ENCODE measurements at regions not wholly inside any gene's neighbourhood (a gene's known extent, or its start where the extent isn't known, plus 50 kb on each side); places are given as distances from the start of the nearest gene placed in this dataset.
A peak's percentile ranks its signal among the peaks of the same experiment; 100 is the strongest.
"Not testable (repeated sequence)": the region's sequence is repeated elsewhere in the genome, so short reads cannot be mapped to it uniquely, and the experiment has no call there.

GRCh38 chr16:85517563-85518179 lies 95.5 kb upstream of the GSE1 start:
- H3K4me3 ChIP-seq (ENCODE audit: low read depth, poor library complexity, severe bottlenecking): no peak overlapping the region
- intact Hi-C loops (cut with DNase I; ENCODE audit: low total_unique reads): no loop called here
- DNase-seq (ENCODE audit: low spot score in 2 of 2): no peak
- TF ChIP-seq POLR2A (IDR thresholded peaks at IDR 0.05): no peak
- TF ChIP-seq, protein P1, sequence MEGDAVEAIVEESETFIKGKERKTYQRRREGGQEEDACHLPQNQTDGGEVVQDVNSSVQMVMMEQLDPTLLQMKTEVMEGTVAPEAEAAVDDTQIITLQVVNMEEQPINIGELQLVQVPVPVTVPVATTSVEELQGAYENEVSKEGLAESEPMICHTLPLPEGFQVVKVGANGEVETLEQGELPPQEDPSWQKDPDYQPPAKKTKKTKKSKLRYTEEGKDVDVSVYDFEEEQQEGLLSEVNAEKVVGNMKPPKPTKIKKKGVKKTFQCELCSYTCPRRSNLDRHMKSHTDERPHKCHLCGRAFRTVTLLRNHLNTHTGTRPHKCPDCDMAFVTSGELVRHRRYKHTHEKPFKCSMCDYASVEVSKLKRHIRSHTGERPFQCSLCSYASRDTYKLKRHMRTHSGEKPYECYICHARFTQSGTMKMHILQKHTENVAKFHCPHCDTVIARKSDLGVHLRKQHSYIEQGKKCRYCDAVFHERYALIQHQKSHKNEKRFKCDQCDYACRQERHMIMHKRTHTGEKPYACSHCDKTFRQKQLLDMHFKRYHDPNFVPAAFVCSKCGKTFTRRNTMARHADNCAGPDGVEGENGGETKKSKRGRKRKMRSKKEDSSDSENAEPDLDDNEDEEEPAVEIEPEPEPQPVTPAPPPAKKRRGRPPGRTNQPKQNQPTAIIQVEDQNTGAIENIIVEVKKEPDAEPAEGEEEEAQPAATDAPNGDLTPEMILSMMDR (IDR thresholded peaks at IDR 0.05): no peak
- 92 to 95% methylated on average over 34 to 38 of the region's 38 CpGs for WGBS, 2 donors

- no peak for TF ChIP-seq POLR2A (IDR thresholded peaks at IDR 0.05)
- TF ChIP-seq, protein P1 (IDR thresholded peaks at IDR 0.05): no peak
- intact Hi-C loops (cut with DNase I; ENCODE audit: low total_unique reads): no loop called here
- no peak for DNase-seq (ENCODE audit: low spot score in 2 of 2)
- WGBS, 2 donors: 97 to 98% methylated on average over 17 of the region's 17 CpGs
- H3K4me3 ChIP-seq (ENCODE audit: low read depth, poor library complexity, severe bottlenecking): no peak overlapping the region
These were observed 94.6 kb upstream of the GSE1 start for GRCh38 chr16:85518398-85519049.

- DNase-seq (ENCODE audit: low spot score in 2 of 2); H3K4me3 ChIP-seq (ENCODE audit: low read depth, poor library complexity, severe bottlenecking); intact Hi-C loops (cut with DNase I; ENCODE audit: low total_unique reads): not testable (repeated sequence)
- 75 to 81% methylated on average over 4 to 5 of the region's 5 CpGs for WGBS, 2 donors
These were observed 94.1 kb upstream of the GSE1 start for GRCh38 chr16:85519050-85519440.

DNA sequence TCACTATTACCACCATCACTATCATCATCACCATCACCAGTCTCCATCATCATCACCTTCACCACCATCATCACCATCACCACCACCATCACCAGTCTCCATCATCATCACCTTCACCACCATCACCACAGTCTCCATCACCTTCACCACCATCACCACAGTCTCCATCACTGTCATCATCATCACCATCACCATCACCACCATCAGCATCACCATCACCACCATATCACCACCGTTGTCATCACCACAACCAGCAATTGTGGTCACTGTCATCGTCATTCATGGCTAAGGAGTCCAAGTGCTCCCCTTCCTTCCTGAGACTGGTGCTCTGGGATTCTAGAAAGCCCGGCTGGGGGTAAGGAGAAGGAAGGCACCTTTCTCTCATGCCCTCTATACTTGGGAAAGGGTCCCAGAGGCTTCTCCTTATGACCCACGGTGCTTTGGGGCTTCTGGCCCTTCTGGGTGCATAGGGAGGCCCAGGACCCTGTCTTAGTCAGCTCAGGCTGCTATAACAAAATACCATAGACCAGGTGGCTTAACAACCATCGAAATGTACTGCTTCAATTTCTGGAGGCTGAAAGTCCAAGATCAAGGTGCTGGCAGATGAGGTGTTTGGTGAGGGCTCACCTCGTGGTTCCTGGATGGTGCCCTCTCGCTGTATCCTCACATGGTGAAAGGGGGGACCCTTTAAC lies 93.4 kb upstream of the GSE1 start:
- 87 to 92% methylated on average over 6 to 7 of the region's 7 CpGs for WGBS, 2 donors
- TF ChIP-seq POLR2A (IDR thresholded peaks at IDR 0.05): no peak
- TF ChIP-seq, protein P1 (IDR thresholded peaks at IDR 0.05): no peak
- no peak for DNase-seq (ENCODE audit: low spot score in 2 of 2)
- intact Hi-C loops (cut with DNase I; ENCODE audit: low total_unique reads): no loop called here
- no peak overlapping the region for H3K4me3 ChIP-seq (ENCODE audit: low read depth, poor library complexity, severe bottlenecking)

GRCh38 chr16:85520853-85521521 lies 92.1 kb upstream of the GSE1 start:
- intact Hi-C loops (cut with DNase I; ENCODE audit: low total_unique reads): no loop called here
- 62 to 71% methylated on average over 20 of the region's 20 CpGs for WGBS, 2 donors
- H3K4me3 ChIP-seq (ENCODE audit: low read depth, poor library complexity, severe bottlenecking): no peak overlapping the region
- peak in 1 of 2 donors; percentile 62 for DNase-seq (ENCODE audit: low spot score in 2 of 2)
- no peak for TF ChIP-seq POLR2A (IDR thresholded peaks at IDR 0.05)
- TF ChIP-seq, protein P1 (IDR thresholded peaks at IDR 0.05): no peak

Data from lower leg skin (tissue), 4 donors.